GM21390 (cell line): ENCODE measurements at regions not wholly inside any gene's neighbourhood (a gene's known extent, or its start where the extent isn't known, plus 50 kb on each side); places are given as distances from the start of the nearest gene placed in this dataset.

ENCODE experiments used
- ATAC-seq: cut with Tn5 transposase; IDR thresholded peaks from one replicate; pipeline ENCODE4 v1.9.1; 2021; ENCODE audit not compliant: unreplicated experiment

GRCh38 chr18:6465281-6465680 is 50.6 kb upstream of the L3MBTL4 start:
- no peak for ATAC-seq

- ATAC-seq, result no peak
Measured at GRCh38 chr18:6476190-6476589, 61.5 kb upstream of the L3MBTL4 start.

DNA sequence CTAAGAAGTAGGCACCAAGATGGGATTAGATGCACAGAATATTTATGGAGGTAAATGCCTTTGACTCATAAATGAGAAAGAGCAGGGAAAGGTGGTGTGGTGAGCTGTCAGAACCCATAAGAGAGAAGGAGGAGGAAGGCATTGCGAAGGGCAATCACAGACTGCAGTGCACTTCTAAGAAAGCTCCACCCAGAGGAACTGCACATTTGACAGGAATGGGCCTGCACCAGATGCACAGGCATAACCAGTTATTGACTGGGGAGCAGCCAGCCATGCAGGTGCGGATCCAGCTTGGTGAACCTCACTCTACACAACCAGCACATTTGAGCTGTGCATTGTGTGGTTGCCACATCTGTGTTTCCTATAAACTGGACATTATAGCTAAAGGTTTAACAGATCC is 62.2 kb upstream of the L3MBTL4 start:
- no peak for ATAC-seq

GRCh38 chr18:6478121-6478520 is 63.4 kb upstream of the L3MBTL4 start:
- no peak for ATAC-seq

- no peak for ATAC-seq
Measured at GRCh38 chr18:6479699-6480098, 65.0 kb upstream of the L3MBTL4 start.

- peak; percentile 83 for ATAC-seq
Measured at GRCh38 chr18:6482198-6482977, 67.7 kb upstream of the L3MBTL4 start.

DNA sequence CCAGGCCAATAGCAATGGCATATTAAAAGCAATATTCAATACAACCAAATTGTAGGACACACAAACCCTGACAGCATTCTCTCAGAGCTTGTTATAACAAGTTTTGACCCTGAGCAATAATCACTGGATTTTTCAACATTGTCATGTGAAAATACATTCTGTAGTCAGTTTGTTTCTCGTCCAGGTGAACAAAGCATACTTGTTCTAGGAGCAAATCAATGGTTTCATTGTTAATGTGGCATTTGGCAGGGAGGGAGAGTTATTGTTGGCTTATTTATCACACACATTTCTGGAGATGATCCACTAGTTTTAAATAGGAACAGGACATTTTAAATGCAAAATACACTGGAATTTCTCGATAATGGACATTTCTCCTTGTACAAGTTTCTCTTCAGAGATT is 69.9 kb upstream of the L3MBTL4 start:
- ATAC-seq, result no peak

DNA sequence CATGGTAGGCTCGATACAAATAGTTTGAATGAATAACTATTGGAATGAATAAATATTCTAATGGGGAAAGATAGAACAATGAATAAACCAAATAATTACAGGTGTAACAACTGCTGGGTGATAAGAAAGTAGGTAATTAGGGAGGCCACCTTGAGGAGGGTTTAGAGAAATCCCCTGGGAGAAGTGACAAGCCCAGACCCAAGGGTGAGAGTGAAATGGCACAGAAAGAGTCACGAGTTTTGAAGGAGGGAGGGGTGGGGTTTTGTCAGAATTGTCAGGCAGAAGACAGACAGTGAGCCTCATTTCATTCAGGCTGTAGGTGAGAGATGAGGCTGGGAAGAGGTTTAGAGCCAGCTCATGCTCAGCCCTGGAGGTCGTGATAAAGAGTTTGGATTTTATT is 71.6 kb upstream of the L3MBTL4 start:
- no peak for ATAC-seq

- ATAC-seq, result no peak
Measured at GRCh38 chr18:6486764-6487426, 72.2 kb upstream of the L3MBTL4 start.

DNA sequence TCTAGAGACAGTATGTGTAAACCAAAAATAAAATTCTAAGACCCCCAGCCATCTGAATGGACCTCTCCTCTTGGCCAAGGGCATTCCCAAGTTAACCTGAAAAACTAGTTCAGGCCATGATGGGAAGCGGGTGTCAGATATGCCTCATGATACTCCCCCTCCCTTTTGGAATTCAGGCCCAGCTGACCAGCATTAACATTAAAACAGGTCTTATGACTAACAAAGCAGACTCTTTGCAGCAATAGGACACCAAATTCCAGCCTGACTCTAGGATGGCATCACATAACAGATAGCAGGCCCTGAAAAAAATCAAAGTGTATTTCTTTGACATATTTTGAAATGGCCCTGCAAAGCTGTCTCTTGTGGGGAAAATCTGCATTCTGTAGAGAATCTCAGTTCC is 73.3 kb upstream of the L3MBTL4 start:
- no peak for ATAC-seq

GRCh38 chr18:6488956-6489355 is 74.2 kb upstream of the L3MBTL4 start:
- no peak for ATAC-seq

DNA sequence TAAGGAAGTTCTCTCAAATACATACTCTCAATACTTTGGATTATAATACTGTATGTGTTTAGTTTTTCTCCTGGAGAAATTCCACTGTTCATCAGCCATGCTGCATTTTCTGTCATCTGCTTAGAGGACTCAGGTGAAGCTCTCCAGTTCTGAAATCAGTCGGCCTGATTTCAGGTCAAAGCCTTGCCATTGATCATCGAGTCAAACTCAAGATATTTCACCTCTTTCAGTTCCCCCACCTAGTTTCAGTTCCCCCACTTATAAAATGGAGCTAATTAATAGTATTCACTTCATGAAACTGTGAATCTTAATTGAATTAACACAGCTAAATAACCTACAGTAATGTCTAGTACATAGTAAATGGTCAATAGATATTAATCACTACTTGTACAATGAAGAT is 75.3 kb upstream of the L3MBTL4 start:
- no peak for ATAC-seq

DNA sequence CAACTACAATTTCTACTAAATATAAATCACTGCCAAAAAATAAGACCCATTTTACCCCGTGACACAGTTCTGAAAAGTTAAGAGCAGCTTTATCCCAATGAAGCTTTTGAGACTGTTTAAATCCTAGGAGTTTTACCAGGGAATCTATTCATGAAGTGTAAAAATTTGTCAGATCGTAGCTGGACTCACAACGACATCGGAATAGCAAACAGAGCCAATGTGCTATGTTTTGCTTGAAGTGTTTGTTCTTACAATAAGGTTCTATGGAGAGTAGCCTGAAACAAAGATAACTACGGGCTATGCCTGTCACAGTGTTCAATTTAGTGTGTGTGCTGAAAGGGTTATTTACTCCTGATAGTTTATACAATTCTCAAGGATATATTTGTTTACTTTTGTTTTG is 78.5 kb upstream of the L3MBTL4 start:
- no peak for ATAC-seq

DNA sequence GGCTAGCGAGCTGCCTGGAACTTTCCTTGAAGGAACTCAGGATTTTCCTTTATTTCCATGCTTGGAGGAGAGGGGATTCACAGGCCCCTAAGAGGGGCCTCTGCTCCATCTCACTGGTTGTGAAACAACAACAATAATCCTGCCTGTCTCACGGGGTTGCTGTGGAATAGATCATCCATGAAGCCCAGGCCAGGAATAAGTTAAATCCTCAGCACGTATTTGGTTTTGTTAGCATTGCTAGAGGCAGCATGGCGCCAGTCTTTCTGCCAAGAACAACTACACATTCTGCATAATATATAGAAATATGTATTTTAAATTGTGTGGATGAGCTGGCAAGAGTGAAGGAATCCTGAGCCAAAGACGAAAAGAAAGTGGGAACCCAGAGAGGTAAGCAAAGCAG is 80.8 kb upstream of the L3MBTL4 start:
- ATAC-seq, result no peak

DNA sequence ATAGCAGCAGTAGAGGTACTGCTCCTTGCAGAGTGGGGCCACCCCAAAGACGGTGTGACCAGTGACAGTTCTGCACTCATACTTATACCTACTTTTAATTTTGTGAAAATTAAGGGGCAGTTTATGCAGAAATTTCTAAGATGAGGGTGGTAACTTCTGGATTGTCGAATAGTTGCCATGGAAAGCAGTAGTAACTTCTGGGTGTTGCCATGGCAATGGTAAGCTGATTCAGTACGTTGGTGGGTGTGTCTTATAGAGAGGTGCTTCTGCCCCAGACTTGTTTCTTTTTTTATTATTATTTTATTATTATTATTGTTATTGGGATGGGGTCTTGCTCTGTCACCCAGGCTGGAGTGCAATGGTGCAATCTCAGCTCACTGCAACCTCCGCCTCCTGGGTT is 82.8 kb upstream of the L3MBTL4 start:
- ATAC-seq, result no peak

DNA sequence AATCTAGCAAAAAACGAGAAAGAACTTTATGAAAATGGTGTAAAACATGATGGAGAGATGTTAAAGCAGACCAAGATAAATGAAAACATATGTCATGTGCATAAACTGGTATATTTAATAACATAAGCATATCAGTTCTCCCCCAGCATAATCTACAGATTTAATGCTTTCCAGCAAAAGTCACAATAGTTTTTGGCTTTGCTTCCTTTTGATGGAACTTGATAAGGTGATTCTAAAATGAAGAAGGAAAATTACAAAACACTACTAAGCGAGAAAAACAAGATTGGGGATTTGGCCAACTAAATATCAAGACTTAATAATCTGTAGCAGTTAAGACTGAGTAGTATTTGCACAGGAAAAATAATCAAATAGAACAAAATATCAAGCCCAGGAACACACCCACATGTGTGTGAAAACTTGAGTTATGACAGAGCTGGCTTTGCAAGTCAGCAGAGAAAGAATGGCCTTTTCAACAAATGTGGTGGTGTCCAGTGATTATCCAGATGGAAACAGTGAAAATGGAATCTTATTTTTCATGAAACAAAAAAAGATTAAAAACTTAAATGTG is 83.7 kb upstream of the L3MBTL4 start:
- no peak for ATAC-seq

DNA sequence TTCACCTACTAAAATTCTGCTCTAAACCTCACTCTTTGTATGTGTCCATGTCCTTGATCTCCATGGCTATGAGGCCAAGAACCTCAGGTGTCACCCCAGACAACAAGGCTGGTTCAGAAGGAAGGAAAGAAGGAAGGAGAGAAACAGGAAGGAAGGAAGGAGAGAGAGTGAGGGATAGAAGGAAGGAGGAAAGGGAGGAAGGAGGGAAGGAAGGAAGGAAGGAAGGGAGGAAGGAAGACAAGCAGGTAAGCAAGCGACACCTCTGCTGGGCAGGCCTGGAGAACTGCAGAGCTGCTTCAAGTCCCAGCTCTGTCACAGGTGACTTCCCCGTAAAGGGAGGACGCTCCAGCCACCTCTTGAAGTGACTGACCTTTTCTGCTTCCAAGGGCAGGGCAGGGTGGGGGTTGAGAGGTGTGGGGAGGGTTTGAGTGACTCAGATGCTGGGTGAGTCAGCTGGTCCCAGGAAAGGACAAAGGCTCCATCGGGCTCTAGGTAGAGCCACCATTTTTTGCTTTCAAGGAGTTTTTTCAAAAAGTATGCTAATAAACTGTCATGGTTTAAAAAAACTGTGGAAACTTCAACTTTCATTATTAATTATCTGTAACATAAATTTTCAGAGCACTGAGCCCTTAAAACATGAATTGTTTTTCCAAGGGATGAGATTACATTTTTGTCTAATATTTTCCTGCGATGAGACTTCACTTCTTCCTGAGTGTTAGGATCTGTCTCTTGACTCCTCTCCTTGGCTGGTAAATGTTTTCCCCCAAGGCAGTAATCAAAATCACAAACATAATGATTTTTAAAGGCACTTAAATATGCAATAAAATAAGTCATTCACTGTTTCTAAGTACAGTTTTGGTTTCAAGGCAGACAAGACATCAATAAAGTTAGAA is 90.1 kb upstream of the L3MBTL4 start:
- no peak for ATAC-seq

GRCh38 chr18:6505498-6505875 is 90.8 kb upstream of the L3MBTL4 start:
- ATAC-seq, result no peak

GRCh38 chr18:6509417-6509816 is 94.7 kb upstream of the L3MBTL4 start:
- no peak for ATAC-seq

DNA sequence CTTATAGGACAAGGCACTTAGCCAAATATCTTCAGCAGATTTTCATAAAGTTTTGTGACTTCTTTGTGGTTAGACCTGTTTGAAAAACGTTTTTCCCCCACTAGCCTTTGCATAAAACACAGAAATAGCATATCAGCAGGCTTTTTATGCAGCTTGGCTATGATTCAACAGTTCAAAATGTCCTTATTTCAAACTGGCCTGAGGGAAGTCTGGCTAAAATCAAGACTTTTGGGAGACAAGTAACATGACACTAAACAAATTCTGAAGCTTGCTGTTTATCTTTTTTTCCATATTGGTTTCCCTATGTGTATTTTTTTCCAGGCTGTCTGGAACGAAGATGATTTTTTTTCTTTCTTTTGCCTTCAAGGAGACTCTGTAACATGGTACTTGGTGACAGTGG is 95.1 kb upstream of the L3MBTL4 start:
- no peak for ATAC-seq

- ATAC-seq, result no peak
Measured at GRCh38 chr18:6520901-6521300, 106.2 kb upstream of the L3MBTL4 start.
